ENCODE measurements at regions not wholly inside any gene's neighbourhood (a gene's known extent, or its start where the extent isn't known, plus 50 kb on each side); places are given as distances from the start of the nearest gene placed in this dataset.

- H3K4me1 Mint-ChIP-seq (ENCODE audit: unreplicated experiment): no peaks in the 10 kb centered on the region
- H3K9me3 Mint-ChIP-seq (ENCODE audit: unreplicated experiment): no peaks in the 10 kb centered on the region
- H3K4me3 Mint-ChIP-seq (ENCODE audit: unreplicated experiment): no peak overlapping the region
- no peak overlapping the region for H3K27ac Mint-ChIP-seq (ENCODE audit: unreplicated experiment)
- H3K27me3 Mint-ChIP-seq (ENCODE audit: unreplicated experiment): peaks cover 8% of the 10 kb centered on the region
- no peak for DNase-seq (ENCODE audit: low spot score)
- no peak for TF ChIP-seq CTCF (IDR thresholded peaks at IDR 0.05; ENCODE audit: unreplicated experiment)
- H3K36me3 Mint-ChIP-seq (ENCODE audit: low read depth, unreplicated experiment): no peaks in the 10 kb centered on the region
These were observed 110.8 kb upstream of the OTOS start for GRCh38 chr2:240250985-240251847.

- Mint-ChIP-seq H3K36me3 (ENCODE audit: low read depth, unreplicated experiment) (no peaks in the 10 kb centered on the region), H3K27me3 (ENCODE audit: unreplicated experiment) (peaks cover 7% of the 10 kb centered on the region), H3K9me3 (ENCODE audit: unreplicated experiment) (no peaks in the 10 kb centered on the region), H3K27ac (ENCODE audit: unreplicated experiment) (no peak overlapping the region), H3K4me1 (ENCODE audit: unreplicated experiment) (no peaks in the 10 kb centered on the region), H3K4me3 (ENCODE audit: unreplicated experiment) (no peak overlapping the region)
- no peak for TF ChIP-seq CTCF (IDR thresholded peaks at IDR 0.05; ENCODE audit: unreplicated experiment)
- DNase-seq (ENCODE audit: low spot score): no peak
These were observed 111.4 kb upstream of the OTOS start for GRCh38 chr2:240251848-240252190.

GRCh38 chr2:240252191-240252871 is 111.9 kb upstream of the OTOS start:
- no peaks in the 10 kb centered on the region for H3K9me3 Mint-ChIP-seq (ENCODE audit: unreplicated experiment)
- H3K4me3 Mint-ChIP-seq (ENCODE audit: unreplicated experiment): no peak overlapping the region
- no peak for TF ChIP-seq CTCF (IDR thresholded peaks at IDR 0.05; ENCODE audit: unreplicated experiment)
- DNase-seq (ENCODE audit: low spot score): no peak
- H3K4me1 Mint-ChIP-seq (ENCODE audit: unreplicated experiment): no peaks in the 10 kb centered on the region
- no peaks in the 10 kb centered on the region for H3K36me3 Mint-ChIP-seq (ENCODE audit: low read depth, unreplicated experiment)
- H3K27me3 Mint-ChIP-seq (ENCODE audit: unreplicated experiment): peaks cover 5% of the 10 kb centered on the region
- no peak overlapping the region for H3K27ac Mint-ChIP-seq (ENCODE audit: unreplicated experiment)

GRCh38 chr2:240252872-240253511 is 112.5 kb upstream of the OTOS start:
- peaks cover 7% of the 10 kb centered on the region for H3K27me3 Mint-ChIP-seq (ENCODE audit: unreplicated experiment)
- H3K4me3 Mint-ChIP-seq (ENCODE audit: unreplicated experiment): no peak overlapping the region
- H3K4me1 Mint-ChIP-seq (ENCODE audit: unreplicated experiment): no peaks in the 10 kb centered on the region
- no peaks in the 10 kb centered on the region for H3K36me3 Mint-ChIP-seq (ENCODE audit: low read depth, unreplicated experiment)
- DNase-seq (ENCODE audit: low spot score): no peak
- TF ChIP-seq CTCF (IDR thresholded peaks at IDR 0.05; ENCODE audit: unreplicated experiment): no peak
- H3K27ac Mint-ChIP-seq (ENCODE audit: unreplicated experiment): no peak overlapping the region
- H3K9me3 Mint-ChIP-seq (ENCODE audit: unreplicated experiment): no peaks in the 10 kb centered on the region
